Astrocyte (in vitro differentiated cells and primary cell): ENCODE measurements at regions not wholly inside any gene's neighbourhood (a gene's known extent, or its start where the extent isn't known, plus 50 kb on each side); places are given as distances from the start of the nearest gene placed in this dataset.

Experiments used
- DNase-seq: peaks from one replicate; pipeline ENCODE4 v3.0.0-alpha.2; 2010; ENCODE audit warnings: low read depth
- FAIRE-seq: peaks from 2 replicates; lab custom pipeline; 2011; peaks lifted over from hg19 to GRCh38; lab: Jason Lieb, UNC
- H2AFZ ChIP-seq: 2 replicates; pipeline ENCODE4 v1.6.0; 2012; ENCODE audit warnings: low read depth, low read length, inconsistent platforms
- H3K27ac ChIP-seq: 2 replicates; pipeline ENCODE4 v1.5.1; 2011; ENCODE audit warnings: low read depth, low read length, inconsistent platforms
- H3K27me3 ChIP-seq: 2 replicates; pipeline ENCODE4 v1.6.0; 2011; ENCODE audit warnings: low read length, inconsistent platforms; ENCODE audit not compliant: insufficient read depth
- H3K36me3 ChIP-seq: 2 replicates; pipeline ENCODE4 v1.5.1; 2011; ENCODE audit warnings: low read length, inconsistent platforms; ENCODE audit not compliant: insufficient read depth
- H3K4me1 ChIP-seq: 2 replicates; pipeline ENCODE4 v1.5.1; 2011; ENCODE audit warnings: low read length, inconsistent platforms; ENCODE audit not compliant: insufficient read depth
- H3K4me2 ChIP-seq: 2 replicates; pipeline ENCODE4 v1.6.0; 2012; ENCODE audit warnings: low read length, inconsistent platforms
- H3K4me3 ChIP-seq: 2 replicates; pipeline ENCODE4 v1.5.1; 2011; ENCODE audit warnings: low read depth, mild to moderate bottlenecking, low read length, inconsistent platforms; ENCODE audit not compliant: insufficient read depth
- H3K79me2 ChIP-seq: 2 replicates; pipeline ENCODE4 v1.6.0; 2012; ENCODE audit warnings: mild to moderate bottlenecking, low read length, inconsistent platforms; ENCODE audit not compliant: insufficient read depth
- H3K9ac ChIP-seq: 2 replicates; pipeline ENCODE4 v1.6.0; 2012; ENCODE audit warnings: mild to moderate bottlenecking, low read length, inconsistent platforms
- H3K9me3 ChIP-seq: 2 replicates; pipeline ENCODE4 v1.5.1; 2012; ENCODE audit warnings: low read depth, mild to moderate bottlenecking, low read length, inconsistent platforms; ENCODE audit not compliant: insufficient read depth
- H4K20me1 ChIP-seq: 2 replicates; pipeline ENCODE4 v1.6.0; 2012; ENCODE audit warnings: low read length, inconsistent platforms; ENCODE audit not compliant: insufficient read depth
- H3K27ac Mint-ChIP-seq: one replicate; pipeline ENCODE4 v1.8.0; 2021; ENCODE audit warnings: mild to moderate bottlenecking, mixed read lengths; ENCODE audit not compliant: unreplicated experiment
- H3K27me3 Mint-ChIP-seq: one replicate; pipeline ENCODE4 v1.8.0; 2021; ENCODE audit warnings: low read depth, mixed read lengths; ENCODE audit not compliant: unreplicated experiment
- H3K36me3 Mint-ChIP-seq: one replicate; pipeline ENCODE4 v1.8.0; 2021; ENCODE audit warnings: low read depth, mixed read lengths; ENCODE audit not compliant: unreplicated experiment
- H3K4me1 Mint-ChIP-seq: one replicate; pipeline ENCODE4 v1.8.0; 2021; ENCODE audit warnings: low read depth, mixed read lengths; ENCODE audit not compliant: unreplicated experiment
- H3K4me3 Mint-ChIP-seq: one replicate; pipeline ENCODE4 v1.8.0; 2021; ENCODE audit warnings: mild to moderate bottlenecking, moderate library complexity, mixed read lengths; ENCODE audit not compliant: unreplicated experiment
- H3K9me3 Mint-ChIP-seq: one replicate; pipeline ENCODE4 v1.8.0; 2021; ENCODE audit warnings: mild to moderate bottlenecking, mixed read lengths; ENCODE audit not compliant: unreplicated experiment
- CTCF ChIP-seq: IDR thresholded peaks from 2 replicates; pipeline ENCODE4 v1.5.1; 2011; ENCODE audit warnings: low read depth, mild to moderate bottlenecking, inconsistent platforms, low read length, moderate library complexity; ENCODE audit not compliant: insufficient read depth
- EZH2 ChIP-seq: IDR thresholded peaks from 2 replicates; pipeline ENCODE4 v1.6.1; 2012; ENCODE audit warnings: mild to moderate bottlenecking, low read length, inconsistent platforms; ENCODE audit not compliant: insufficient read depth

GRCh38 chr6:12230523-12230922 lies 59.6 kb upstream of the EDN1 start:
- Histone ChIP-seq H3K27ac (no peak overlapping the region), H3K4me1 (peaks cover 17% of the 10 kb centered on the region), H3K36me3 (no peaks in the 10 kb centered on the region), H3K9ac (no peak overlapping the region), H2AFZ (no peak overlapping the region), H4K20me1 (no peaks in the 10 kb centered on the region), H3K27me3 (no peaks in the 10 kb centered on the region), H3K9me3 (no peaks in the 10 kb centered on the region), H3K79me2 (no peaks in the 10 kb centered on the region), H3K4me2 (no peak overlapping the region), H3K4me3 (no peak overlapping the region)
- Mint-ChIP-seq H3K9me3 (no peaks in the 10 kb centered on the region), H3K36me3 (no peaks in the 10 kb centered on the region), H3K4me1 (peaks cover 20% of the 10 kb centered on the region), H3K4me3 (no peak overlapping the region), H3K27ac (no peak overlapping the region), H3K27me3 (peaks cover 6% of the 10 kb centered on the region)
- no peak for TF ChIP-seq CTCF
- no peak for TF ChIP-seq EZH2
- DNase-seq (no peak), FAIRE-seq (no peak)

- H3K9me3 Mint-ChIP-seq: no peaks in the 10 kb centered on the region
- no peaks in the 10 kb centered on the region for H3K36me3 Mint-ChIP-seq
- no peaks in the 10 kb centered on the region for H3K27me3 ChIP-seq
- H3K36me3 ChIP-seq: no peaks in the 10 kb centered on the region
- TF ChIP-seq CTCF (no peak), EZH2 (no peak)
- peaks cover 20% of the 10 kb centered on the region for H3K4me1 Mint-ChIP-seq
- no peak overlapping the region for H3K27ac Mint-ChIP-seq
- H3K27me3 Mint-ChIP-seq: peaks cover 6% of the 10 kb centered on the region
- peak; percentile 83 for DNase-seq
- H3K27ac ChIP-seq: no peak overlapping the region
- no peak overlapping the region for H3K9ac ChIP-seq
- no peak overlapping the region for H2AFZ ChIP-seq
- peak overlapping the region; percentile 30 for H3K4me2 ChIP-seq
- no peak overlapping the region for H3K4me3 ChIP-seq
- H3K79me2 ChIP-seq: no peaks in the 10 kb centered on the region
- H3K9me3 ChIP-seq: no peaks in the 10 kb centered on the region
- peak; percentile 50 for FAIRE-seq
- H4K20me1 ChIP-seq: no peaks in the 10 kb centered on the region
- peaks cover 17% of the 10 kb centered on the region for H3K4me1 ChIP-seq
- no peak overlapping the region for H3K4me3 Mint-ChIP-seq
Measured at GRCh38 chr6:12232339-12232738, 57.8 kb upstream of the EDN1 start.

GRCh38 chr6:12232821-12233220 lies 57.3 kb upstream of the EDN1 start:
- peak overlapping the region; percentile 8 for H3K27ac ChIP-seq
- H4K20me1 ChIP-seq: no peaks in the 10 kb centered on the region
- H3K27me3 ChIP-seq: no peaks in the 10 kb centered on the region
- no peaks in the 10 kb centered on the region for H3K79me2 ChIP-seq
- H2AFZ ChIP-seq: no peak overlapping the region
- Mint-ChIP-seq H3K27ac (no peak overlapping the region), H3K36me3 (no peaks in the 10 kb centered on the region), H3K4me3 (no peak overlapping the region), H3K4me1 (peaks cover 20% of the 10 kb centered on the region), H3K9me3 (no peaks in the 10 kb centered on the region), H3K27me3 (peaks cover 6% of the 10 kb centered on the region)
- DNase-seq: no peak
- H3K4me2 ChIP-seq: peak overlapping the region; percentile 59
- no peak overlapping the region for H3K9ac ChIP-seq
- peaks cover 17% of the 10 kb centered on the region for H3K4me1 ChIP-seq
- H3K36me3 ChIP-seq: no peaks in the 10 kb centered on the region
- no peaks in the 10 kb centered on the region for H3K9me3 ChIP-seq
- H3K4me3 ChIP-seq: no peak overlapping the region
- TF ChIP-seq EZH2 (no peak), CTCF (no peak)
- no peak for FAIRE-seq
